HG03025 (cell line): ENCODE measurements at regions not wholly inside any gene's neighbourhood (a gene's known extent, or its start where the extent isn't known, plus 50 kb on each side); places are given as distances from the start of the nearest gene placed in this dataset.

Source experiments
- ATAC-seq: cut with Tn5 transposase; IDR thresholded peaks from one replicate; pipeline ENCODE4 v1.9.1; 2021; ENCODE audit warnings: mild to moderate bottlenecking, moderate library complexity; ENCODE audit not compliant: unreplicated experiment, low FRiP score

DNA sequence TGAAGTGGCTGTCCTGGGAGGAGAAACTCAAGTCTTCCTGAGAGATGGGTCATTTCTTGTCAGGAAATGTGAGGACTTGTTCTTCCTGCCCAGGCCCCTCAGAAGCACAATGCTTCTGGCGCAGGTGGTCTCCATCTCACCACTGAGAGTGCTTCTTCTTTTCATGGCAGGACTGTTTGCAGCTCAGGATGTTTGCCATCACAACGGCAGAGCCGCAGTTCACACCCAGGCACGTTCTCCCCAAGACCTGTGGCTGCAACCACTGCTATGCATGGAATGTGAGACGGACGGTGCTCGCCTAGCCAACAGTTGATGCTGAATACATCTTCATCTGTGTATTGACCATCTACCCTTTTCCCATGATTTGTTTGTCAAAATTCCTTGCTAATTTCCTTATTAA lies 216.3 kb downstream of the GADD45G start:
- ATAC-seq: no peak

DNA sequence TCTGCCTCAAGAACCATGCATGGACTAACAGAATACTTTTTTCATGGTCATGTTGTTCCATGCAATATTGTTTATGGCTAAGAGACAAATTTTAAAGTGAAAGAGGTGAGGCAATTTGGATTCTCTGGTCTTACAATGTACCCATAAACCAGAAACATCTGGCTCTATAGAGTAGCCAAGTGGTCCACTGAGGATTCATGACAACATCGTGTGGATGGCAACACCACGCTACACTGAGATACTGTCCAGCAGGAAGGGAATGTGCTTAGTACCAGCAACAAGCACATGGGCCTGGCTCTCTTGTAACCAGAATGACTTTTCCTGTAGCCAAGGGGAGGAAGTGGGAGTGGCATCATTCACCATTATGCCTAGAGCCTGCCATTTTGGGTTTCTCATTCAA lies 218.2 kb downstream of the GADD45G start:
- no peak for ATAC-seq

DNA sequence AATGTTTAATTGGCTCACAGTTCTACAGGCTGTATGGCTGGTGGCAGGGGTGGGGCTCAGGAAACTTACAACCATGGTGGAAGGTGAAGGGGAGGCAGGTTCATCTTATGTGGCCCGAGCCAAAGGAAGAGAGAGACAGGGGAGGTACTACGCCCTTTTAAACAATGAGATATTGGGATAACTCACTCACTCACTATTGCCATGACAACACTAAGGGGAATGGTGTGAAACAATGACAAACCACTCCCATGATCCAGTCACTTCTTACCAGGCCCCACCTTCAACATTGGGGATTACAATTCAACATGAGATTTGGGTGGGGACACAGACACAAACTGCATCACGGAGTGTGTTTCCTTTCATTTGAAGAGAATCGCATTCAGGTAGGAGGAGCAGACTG lies 220.9 kb downstream of the GADD45G start:
- ATAC-seq: no peak

DNA sequence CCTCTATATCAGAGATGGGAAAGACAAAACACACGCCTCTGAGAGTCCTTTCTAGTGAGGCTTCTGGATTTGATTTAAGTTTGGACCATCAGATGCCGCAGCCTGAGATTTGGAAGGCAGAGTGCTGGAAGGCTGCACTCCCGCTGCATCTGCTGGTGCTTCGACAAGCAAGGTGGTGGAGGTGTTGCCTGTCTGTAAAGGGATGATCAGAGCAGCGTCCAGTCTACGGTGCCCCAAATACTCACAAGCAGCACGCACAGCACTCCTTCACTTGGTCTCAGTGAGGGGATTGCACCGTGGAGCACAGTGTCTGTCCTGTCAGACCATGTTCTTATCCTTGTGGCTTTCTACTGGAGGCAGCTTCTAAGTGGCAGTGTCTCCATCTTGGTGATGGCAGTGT lies 221.4 kb downstream of the GADD45G start:
- ATAC-seq: no peak

DNA sequence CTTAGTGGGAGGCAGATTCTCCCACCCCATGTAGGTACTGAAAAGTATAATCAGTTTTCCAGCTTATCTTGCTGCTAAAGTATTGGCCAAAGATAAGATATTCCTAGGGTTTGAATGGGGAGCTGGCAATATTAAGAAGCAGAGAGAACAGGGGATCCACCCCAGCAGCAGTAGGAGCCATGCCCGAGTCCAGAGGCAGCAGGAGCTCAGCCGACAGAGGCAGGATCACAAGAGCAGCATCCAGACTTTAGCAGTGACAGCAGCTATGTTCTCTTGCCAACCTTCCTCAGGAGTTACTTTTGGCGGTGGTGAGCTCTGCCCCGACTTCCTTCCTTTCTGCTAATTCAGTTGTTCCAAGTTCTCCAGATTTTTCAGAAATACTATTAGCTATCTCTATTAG lies 224.5 kb downstream of the GADD45G start:
- ATAC-seq: no peak

DNA sequence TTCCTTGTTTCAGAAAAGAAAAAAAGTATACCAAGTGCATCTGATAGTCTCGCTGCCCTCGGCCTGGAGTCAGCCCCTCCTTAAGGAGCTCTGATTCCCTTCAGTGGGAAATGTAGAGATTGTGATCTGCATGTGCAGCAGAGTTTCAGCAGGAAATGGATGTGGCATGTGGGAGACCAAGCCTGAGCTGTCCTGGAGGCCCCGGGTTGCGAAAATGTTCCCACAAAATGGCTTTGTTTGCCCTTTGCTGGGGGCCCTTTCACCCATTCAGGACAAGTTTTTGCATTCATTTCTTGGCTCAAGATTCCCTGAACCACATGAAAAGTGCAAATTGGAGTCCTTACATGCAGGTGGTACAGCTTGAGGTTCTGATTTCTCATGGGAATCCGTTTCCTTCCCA lies 230.9 kb downstream of the GADD45G start:
- no peak for ATAC-seq

DNA sequence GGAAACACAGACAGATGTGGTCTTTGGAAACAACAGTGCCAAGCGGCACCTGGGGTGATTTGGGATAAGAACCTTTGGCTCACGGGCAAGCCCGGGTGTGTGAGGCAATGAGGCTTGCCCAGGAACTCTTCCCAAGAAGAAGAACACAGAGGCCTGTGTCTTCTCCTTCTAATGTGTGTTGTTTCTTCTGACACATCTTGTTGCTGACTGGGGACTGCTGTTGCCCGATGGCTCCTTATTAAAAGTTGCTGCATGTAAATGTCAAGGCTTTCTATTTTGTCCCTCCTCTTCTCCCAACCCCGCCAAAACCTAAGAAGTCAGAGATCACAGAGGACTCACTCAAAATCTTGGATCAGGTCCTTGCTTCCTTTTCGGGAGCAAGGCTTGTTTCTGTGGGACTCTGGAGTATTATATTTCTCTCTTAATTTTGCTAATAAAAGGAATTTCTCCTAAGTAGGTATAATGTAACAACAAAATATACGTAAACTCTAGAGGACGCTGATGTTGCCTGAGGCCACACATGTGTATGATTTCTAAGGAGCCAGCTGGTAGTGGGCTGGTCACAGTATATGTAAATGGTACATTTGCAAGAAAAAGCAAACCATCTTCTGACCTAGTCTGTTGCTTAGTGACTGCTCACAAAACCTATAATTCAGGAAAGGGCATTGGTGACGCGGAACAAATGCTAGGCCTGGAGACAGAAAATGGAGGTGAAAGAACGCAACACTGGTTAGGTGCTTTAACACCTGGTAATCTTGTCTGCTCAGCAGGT lies 232.5 kb downstream of the GADD45G start:
- ATAC-seq: no peak

DNA sequence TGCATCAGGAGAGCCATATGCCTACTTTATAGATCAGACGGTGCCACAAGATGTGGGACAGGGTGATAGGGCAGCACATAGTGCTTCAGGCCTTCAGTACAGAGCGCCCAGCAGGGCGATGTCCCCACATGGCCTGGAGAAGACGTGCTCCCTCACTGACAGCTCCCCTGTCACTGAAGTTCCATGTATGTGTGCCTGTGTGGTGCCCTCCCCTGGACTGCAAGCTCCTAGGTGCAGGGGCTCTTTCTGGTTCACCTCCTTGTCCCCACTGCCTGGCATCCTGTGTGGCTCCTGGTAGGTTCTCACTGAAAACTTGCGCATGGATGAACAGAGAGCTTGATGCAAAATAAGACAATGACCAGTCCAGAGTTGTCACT lies 233.1 kb downstream of the GADD45G start:
- no peak for ATAC-seq

DNA sequence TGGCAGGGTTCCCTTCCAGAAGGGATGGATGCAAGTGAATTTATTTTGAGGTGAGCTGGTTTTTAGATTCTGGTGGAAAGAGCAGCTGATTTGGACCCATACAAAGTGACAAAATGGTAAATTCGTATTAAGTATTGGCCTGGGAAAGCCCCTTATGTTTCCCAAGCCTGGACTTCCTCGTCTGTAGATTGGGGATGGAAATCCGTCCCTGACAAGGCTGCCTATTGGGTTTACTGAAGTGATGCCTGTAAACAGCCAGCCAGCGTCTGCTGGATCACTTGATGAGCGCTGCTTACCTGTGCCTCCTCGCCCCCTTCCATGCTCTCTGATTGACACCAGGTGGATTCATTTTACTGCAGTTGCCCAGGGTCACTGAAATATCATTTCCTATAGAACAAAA lies 233.8 kb downstream of the GADD45G start:
- ATAC-seq: no peak

DNA sequence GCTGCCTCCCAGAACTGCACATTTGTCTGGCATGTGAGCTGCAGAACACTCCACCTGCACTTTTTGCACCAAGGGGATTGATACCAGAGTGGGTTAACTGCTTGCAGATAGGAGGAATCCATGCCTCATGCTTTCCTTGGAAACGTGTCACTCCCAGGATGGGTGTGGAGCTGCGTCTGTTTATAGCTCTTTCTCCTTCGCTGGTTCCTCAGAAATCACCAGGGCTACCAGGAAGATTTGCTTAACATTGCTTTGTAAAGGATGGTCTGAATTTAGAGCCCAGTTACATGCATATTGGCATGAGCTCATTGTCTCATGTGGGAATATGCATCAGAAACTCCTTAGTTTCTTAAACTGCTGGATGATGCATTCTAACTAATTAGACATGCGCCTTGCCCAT lies 234.6 kb downstream of the GADD45G start:
- no peak for ATAC-seq

DNA sequence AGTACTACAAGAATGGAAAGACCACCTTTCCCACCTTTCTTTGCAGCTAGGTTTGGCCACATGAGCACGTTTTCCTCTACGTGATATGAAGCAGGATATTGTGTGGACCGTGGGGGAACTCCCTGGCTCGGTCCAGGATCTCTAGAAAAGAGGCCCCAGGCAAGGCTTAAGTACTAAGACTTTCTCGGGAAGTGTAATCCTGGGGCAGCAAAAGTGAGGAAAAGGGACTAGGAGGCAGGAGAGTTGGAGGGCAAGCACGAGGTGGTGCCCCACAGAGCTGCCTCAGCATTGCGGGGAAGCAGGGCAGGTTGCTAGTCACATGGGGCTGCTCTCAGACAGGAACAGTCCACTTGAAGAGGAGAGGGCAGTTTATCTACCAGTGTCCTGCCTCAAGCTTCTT lies 235.1 kb downstream of the GADD45G start:
- no peak for ATAC-seq

DNA sequence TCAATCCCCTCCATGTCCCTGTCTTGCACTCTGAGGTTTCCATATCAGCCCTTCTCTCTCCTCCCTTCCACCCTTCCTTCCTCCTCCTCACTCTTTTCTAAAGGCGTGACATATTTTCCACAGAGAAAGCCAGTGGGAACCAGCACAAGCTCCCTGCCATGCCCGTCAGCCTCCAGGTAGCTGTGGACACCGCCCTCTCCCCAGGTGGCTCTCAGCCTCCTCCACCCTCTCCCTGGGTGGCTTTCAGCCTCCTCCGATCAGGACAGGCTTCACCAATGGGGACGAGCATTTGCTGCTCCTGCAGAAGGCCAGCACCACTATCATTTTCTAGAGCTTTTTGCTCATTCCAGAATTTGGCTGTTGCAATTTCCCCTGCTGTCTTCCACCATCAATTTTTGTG lies 236.6 kb downstream of the GADD45G start:
- ATAC-seq: no peak

DNA sequence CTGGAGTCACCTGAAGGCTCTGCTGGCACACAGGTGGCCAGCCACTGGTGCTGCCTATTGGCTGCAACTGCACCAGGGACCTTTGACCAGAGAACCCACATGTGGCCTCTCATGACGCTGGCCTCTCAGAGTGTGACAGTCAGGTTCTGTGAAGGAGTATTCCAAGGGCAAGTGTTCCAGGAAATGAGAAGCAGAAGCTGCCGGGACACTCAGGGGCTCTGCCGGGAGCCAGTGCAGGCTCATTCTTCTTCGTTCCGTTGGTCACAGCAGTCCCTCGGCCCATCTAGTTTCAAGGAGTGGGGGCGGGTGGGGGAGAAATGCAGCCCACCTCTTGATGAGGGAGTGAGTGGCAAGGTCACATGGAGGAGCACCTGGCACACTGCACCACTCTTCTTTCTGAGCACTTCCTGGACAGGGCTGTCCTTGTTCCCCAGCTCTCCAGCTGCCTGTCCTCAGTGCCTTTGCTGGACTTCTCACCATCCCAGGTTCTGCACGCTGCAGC lies 237.5 kb downstream of the GADD45G start:
- ATAC-seq: no peak

DNA sequence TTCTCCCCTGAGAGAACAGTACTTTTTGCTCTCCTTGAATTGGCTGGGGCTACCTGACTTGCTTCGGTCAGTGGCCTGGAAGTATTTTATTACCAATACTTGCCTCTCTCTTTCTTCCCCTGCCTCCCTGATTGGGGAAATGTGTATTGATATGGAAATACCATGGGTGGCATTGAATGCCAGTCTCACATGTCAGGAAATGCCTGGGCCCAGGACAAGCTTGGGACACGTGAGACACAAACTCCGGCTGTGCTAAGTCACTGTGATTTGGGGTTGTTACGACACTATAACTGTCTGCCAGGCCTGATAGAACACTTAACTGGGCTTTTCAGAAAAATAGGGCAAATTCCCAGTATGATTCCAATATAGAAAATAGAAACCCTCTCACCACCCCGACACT lies 238.3 kb downstream of the GADD45G start:
- no peak for ATAC-seq

DNA sequence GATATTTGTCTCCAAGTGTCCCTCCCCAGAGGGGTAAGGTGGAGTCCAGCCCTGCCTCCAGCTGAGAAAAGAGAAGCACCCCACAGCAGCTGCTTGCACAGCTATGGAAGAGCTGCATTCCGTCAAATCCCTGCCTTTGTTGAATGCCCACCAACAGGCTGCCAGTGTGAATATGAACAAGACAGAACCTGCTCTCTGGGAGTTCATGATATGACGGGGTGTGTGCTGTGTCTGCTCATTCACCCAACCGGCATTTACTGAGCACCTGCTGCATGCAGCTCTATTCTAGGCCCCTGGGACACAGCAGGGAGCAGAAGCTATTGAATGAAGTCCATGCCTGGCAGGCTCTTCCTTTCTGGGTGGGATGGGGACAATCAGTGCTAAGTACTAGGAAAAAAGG lies 238.8 kb downstream of the GADD45G start:
- ATAC-seq: no peak

DNA sequence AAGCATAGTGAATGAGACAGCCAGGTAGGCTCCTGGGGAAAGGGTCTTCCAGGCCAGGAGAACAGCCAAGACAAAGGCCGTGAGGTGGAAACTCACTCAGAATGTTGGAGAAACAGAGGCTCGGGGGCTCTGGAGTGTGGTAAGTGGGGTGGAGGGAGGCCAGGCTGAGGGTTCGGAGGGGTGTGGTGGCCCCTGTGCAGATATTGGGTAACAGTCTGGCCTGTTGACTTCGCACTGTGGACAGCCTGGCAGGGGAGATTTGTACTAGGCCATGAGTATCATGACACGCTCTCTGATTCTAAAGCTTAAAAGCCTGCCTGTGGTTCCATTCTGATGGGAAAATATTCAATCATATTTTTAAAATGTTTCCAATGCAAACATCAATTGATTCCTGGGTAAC lies 239.3 kb downstream of the GADD45G start:
- no peak for ATAC-seq

DNA sequence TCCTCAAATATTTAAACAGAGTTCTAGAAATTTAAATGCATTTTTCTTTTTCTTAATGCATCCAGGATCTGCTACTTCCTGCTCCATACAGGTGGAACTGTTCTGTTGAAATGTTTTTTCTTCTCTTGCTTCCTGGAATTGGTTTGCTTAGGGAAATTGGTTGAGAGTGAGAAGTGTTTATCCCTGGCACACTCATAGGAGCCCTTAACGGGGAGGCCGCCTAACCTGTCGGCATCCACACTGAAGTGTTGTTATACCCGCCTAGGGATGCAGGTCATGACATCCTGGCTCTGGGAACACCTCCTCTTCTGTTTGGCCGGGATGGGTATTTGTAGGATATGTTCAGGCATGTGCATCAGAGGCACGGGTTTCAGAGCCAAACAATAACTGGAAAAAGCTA lies 239.7 kb downstream of the GADD45G start:
- no peak for ATAC-seq

DNA sequence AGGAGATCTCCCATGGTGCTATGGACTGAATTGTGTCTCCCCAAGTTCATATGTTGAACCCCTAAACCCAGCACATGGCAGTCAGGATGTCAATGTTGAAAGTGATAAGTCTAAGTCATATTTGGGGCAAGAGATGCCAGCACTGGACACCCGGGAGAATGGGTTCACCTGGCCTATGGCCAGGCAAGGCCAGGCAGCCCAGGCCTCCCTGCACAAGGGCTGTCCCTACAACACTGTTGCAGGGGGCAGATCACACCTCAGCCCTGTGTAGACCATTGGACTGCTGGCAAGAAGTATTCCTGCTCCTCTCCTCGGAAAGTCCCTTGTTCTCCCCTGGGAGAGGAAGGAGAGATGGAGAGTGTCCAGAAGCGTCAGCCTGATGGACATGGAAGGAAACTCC lies 240.5 kb downstream of the GADD45G start:
- no peak for ATAC-seq

DNA sequence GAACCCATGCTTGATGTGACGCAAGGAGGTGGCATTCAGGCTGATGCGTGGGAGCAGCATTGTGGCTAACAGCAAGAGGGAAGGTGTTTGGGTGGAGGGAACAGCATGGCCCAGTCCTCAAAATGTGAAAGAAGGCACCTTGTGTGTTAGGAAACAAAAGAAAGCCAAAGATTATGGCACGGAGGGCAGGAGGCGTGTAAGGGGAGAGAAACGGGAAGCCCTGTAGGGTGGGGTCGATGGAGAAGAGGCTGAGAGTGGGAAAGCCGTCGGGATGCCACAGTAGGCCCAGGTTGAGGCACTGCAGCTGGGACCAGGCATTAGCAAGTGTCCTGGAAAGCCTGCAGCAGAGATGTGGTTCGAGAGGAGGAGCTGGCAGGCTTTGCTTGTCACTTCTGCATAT lies 241.1 kb downstream of the GADD45G start:
- ATAC-seq: no peak

DNA sequence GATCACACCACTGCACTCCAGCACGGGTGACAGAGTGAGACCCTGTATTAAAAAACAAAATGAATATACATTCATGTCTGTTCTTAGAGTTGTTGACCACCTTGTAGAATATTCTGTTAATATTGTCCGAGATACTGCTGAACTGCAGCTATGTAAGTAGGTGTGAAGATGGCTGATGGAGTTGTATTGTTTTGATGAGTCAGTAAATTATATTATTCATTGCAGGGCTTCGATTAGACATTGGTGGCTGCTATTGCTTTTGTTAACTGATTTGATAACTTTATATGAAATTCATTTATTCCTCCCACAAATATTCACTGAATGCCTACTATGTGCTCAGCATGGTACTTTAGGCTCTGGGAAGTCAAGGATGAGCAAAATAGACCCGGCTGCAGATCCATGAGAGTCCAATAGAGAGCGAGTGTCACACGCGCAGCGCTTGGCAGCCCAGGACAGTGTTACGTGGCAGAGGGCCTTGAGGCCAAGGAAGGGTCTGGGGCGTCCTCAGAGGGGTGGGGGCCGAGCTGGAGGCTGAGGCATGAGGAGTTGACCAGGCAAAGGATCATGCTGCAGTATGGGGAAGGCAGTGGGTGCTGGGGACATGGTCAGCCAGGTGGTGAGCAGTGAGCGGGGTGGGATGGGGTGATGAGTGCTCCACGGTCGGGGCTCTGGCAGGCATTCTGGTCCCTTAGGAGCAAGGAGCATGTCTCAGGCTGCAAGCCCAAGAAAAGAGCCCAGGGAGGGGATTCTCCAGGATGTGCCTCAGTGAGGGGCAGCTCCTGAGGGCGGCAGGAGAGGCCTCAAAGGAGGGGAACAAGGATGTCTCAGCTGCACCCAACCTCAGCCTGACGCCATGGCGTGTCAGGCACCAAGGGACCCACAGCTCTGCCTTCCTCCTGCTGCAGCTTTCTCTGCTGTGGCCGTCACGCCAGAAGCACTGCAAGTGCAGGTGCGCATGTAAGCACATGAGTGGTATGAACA lies 243.5 kb downstream of the GADD45G start:
- ATAC-seq: no peak

DNA sequence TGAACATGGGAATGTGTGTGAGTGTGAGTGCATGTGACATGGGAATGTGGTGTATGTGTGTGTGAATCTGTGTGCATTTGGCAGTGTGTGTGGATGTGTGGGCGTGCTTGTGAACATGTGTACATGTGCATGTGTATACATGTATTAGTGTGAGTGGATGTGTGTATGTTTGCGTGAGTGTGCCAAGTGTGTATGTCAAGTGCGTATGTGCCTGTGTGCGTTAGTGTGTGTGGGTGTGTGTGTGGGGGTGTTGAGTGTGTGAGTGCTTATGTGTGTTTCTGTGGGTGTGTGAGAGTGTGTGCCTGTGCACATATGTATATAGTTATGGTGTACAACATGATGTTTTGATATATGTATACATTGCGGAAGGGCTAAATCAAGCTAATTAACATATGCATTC lies 244.3 kb downstream of the GADD45G start:
- ATAC-seq: no peak

DNA sequence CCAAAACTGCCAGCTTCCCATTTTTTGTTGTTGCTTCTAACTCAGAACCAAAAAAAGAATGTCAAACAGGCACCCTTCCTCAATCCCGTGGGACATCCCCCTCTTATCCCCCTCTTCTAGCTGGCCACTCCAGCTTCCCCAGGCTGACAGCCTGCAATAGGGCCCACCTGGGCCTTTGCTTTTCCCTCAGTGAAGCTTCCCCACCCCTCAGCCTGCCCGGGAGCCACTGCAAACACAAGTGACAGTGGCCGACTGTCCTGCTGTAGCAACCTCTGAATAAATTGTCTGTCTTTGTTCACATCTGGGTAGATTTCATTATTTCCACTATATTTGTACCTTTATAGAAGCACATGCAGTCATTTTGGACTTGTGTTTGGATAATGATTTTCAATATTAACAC lies 245.3 kb downstream of the GADD45G start:
- no peak for ATAC-seq
